HG03108 (cell line): ENCODE measurements at regions not wholly inside any gene's neighbourhood (a gene's known extent, or its start where the extent isn't known, plus 50 kb on each side); places are given as distances from the start of the nearest gene placed in this dataset.

Experiments
- ATAC-seq: cut with Tn5 transposase; IDR thresholded peaks from one replicate; pipeline ENCODE4 v1.9.1; 2021; ENCODE audit warnings: moderate library complexity; ENCODE audit not compliant: unreplicated experiment

- no peak for ATAC-seq
Observed at GRCh38 chr2:12795851-12796250, 79.1 kb downstream of the TRIB2 start.

GRCh38 chr2:12796657-12797056, 79.9 kb downstream of the TRIB2 start:
- ATAC-seq = no peak

- no peak for ATAC-seq
Observed at GRCh38 chr2:12797815-12798214, 81.1 kb downstream of the TRIB2 start.

- ATAC-seq = no peak
Observed at GRCh38 chr2:12803607-12804006, 86.9 kb downstream of the TRIB2 start.

- no peak for ATAC-seq
Observed at GRCh38 chr2:12804091-12804856, 87.5 kb downstream of the TRIB2 start.

GRCh38 chr2:12805033-12805432, 88.3 kb downstream of the TRIB2 start:
- no peak for ATAC-seq

- ATAC-seq = no peak
Observed at GRCh38 chr2:12806549-12807242, 90.0 kb downstream of the TRIB2 start.

DNA sequence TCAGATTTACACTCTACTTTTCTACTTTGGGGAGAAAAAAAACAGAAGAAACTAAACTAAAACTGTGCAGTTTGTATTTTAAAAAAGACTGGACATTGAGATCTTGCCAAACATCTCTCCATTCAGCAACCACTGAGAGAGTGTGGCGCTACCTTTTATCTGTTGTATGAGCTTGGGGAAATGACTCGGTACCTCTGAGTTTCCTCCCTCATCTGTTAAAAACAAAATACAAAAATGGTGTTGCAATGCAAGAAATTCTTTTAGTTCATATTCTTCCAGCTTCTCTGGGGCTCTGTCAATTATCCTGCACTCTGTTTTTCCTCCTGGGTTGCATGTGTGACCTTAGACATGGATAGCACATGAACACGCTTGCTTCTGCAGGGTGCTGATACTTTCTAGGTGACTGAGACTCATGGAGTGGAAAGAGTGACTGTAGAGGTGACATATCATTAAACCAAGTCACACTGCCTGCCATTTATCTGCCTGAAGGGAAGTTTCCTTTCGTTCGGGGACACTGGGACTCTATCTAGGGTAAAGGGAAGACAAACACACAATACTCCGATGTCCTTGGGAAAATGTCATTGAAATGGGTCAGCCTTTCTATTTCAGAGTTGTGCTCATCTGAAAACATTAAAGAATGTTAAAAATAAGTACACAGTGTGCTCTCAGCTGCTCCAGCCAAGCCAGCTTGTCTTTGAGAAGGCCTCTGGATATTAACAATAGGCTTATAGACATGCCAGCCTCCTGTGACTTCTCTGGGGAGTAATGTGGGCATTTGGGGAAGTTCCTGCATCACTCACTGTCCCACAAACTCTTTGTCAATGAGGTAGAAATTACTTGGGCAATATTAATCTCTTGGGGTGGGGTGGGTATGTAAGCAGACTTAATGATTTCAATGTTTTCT, 91.4 kb downstream of the TRIB2 start:
- no peak for ATAC-seq

DNA sequence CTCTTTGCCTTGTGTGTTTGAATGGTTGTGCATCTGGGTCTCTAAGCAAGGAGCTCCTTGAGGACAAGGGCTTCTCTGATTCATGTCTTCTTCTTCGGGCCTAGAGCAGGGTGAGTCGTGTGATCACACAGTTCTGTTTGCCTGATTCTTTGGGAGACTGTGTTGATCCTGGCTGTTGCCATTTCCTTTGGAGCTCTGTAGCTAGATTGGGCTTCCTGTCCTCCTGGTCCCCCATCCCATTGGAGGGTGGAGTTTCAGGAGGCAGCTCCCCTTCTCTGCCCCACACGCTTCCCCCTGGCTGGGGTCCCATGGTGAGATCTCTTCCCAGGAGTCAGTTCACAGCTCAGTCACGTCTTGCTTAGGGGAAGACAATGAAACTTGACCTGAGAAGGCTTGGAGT, 92.8 kb downstream of the TRIB2 start:
- ATAC-seq = no peak

- ATAC-seq = no peak
Observed at GRCh38 chr2:12811916-12812315, 95.2 kb downstream of the TRIB2 start.

- no peak for ATAC-seq
Observed at GRCh38 chr2:12813166-12813565, 96.4 kb downstream of the TRIB2 start.

DNA sequence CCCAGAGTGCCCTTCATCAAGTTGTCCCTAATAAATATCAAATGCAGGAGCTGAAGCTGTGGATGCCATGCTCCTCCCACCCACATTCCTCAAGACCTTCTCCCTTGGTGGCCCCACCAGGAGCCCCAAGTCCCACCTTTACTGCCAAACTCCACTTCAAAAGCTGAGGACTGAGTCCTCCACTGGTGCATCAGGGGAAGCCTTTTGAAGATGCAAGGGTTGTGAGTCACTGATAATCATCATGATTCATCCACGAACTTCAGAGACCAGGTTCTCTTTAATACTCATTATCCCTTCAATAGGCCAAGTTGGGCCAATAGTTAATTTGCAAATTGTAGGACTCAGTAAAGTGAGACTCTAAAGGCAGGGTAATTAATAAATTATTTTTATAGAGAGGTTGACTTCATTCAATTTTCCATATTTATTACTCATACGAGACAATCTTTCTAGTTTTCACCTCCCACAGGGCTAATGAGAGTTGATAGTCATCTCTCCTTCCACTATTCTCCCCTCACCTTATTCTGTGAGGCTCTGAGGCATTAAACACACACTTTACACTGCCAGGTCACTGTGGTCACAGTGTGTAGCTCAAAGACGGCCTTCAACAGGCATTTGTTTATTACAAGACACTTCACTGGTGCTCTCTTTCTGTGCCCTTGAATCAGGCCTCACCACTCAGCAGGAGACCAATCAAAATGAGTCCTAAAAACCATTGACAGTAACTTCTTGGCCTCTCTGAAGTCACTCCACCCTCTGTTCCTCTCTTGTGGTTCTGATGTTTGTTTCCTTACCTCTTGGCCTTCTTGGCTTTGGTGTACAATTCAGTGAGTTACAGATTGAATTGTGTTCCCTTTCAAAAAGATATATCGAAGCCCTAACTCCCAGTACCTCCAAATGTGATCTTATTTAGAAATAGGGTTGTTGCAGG, 99.9 kb downstream of the TRIB2 start:
- ATAC-seq = no peak

DNA sequence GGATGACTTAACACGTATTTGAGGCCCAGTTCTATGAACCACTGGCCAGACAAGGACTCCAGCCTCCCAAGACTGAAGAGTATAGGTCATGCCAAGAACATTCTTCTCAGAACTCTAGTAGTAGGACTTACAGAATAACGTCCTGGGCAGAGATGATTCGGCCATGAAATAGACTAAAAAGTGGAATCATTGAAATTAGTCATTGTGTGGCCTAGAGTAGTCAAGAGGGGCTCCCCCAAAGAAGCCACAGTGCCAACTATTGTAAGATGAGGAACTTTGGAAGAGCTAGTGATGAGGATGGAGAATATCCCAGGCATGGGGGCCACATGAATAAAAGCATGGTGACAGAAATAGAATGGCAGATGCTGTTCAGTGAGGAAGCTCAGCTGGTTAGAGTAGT, 101.1 kb downstream of the TRIB2 start:
- ATAC-seq = no peak

DNA sequence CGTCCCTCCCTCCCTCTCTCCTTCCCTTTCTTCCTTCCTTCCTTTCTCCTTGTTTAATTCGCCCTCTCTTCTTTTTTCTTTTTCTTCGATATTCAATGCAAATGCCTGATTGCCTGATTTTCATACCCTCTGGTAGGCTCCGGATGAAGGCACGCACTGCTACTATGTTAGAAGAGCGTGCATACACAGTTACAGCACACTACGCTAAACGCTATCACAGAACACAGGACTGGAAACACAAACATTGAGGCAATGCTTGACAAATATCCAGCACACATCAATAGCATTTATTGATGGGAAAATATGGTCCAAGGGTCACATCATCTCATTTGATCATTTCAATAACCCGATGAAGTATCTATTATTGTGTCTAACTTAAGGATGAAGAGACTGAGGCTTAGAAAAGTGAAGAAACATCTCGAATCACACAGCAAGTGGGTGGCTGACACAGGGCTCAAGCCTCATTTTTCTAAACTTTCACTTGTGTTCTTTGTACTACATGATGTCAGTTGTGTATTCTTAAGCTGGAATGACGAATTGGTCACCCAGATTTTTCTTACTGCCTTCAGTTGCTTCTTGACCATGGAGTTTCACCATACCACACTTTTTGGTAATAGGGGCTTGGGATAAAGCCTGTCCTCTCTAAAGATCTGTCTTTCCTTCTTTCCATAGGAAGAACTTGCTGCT, 101.8 kb downstream of the TRIB2 start:
- no peak for ATAC-seq

- no peak for ATAC-seq
Observed at GRCh38 chr2:12819103-12819475, 102.4 kb downstream of the TRIB2 start.

DNA sequence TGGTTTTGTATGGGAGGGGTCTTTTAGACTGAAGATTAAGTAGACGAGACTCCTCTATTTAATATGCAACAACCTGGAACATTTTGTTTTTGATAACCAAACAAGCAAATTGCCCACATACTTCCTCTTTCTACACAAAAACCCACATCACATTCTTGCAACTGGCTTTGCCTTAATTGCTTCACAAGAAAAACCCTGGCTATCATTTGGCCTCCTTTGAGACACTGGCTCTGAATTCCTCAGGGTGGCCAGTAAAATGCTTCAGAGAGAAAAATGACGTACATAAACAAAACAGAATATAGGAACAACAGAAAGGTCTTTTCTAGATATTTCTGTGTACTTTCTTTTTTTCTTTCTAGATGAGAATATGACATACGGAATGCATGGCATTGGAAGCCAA, 103.0 kb downstream of the TRIB2 start:
- ATAC-seq = no peak

DNA sequence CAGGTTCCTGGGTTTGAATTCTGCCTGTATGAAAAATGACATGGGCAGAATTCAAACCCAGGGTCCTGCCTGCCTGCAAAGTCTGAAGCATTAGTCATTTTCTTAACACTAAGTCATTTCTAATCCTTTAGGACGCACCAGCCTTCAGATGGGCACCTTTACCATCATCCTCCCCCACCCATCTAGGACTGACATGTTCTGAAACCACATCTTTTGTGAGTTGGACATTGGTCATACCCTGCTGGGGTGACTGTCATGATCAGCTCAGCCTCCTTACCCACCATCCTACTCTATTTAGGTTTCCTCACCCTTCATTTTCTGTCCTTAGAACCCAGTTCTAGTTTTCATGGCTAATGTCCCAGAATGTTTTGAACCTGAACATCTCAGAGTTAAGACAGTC, 104.9 kb downstream of the TRIB2 start:
- no peak for ATAC-seq

- ATAC-seq = no peak
Observed at GRCh38 chr2:12824351-12824777, 107.6 kb downstream of the TRIB2 start.

- ATAC-seq = no peak
Observed at GRCh38 chr2:12824778-12825379, 108.1 kb downstream of the TRIB2 start.

- ATAC-seq = no peak
Observed at GRCh38 chr2:12826781-12827180, 110.0 kb downstream of the TRIB2 start.
